GM04504 (cell line): ENCODE measurements at regions not wholly inside any gene's neighbourhood (a gene's known extent, or its start where the extent isn't known, plus 50 kb on each side); places are given as distances from the start of the nearest gene placed in this dataset.
"Not testable (repeated sequence)": the region's sequence is repeated elsewhere in the genome, so short reads cannot be mapped to it uniquely, and the experiment has no call there.

Experiments used
- DNase-seq: peaks from one replicate; pipeline ENCODE4 v3.0.0-alpha.2; 2012; ENCODE audit warnings: low read depth

GRCh38 chr6:9101920-9102319, 666.6 kb upstream of the SLC35B3 start:
- DNase-seq = no peak

- no peak for DNase-seq
Observed at GRCh38 chr6:9100869-9101580, 665.7 kb upstream of the SLC35B3 start.

- DNase-seq = no peak
Observed at GRCh38 chr6:9095729-9096128, 660.4 kb upstream of the SLC35B3 start.

GRCh38 chr6:9095137-9095536, 659.8 kb upstream of the SLC35B3 start:
- DNase-seq = no peak

GRCh38 chr6:9089724-9090123, 654.4 kb upstream of the SLC35B3 start:
- no peak for DNase-seq

GRCh38 chr6:9087470-9087869, 652.1 kb upstream of the SLC35B3 start:
- DNase-seq = no peak

GRCh38 chr6:9086331-9086730, 651.0 kb upstream of the SLC35B3 start:
- no peak for DNase-seq

GRCh38 chr6:9085709-9086070, 650.3 kb upstream of the SLC35B3 start:
- DNase-seq = no peak

GRCh38 chr6:9085054-9085708, 649.8 kb upstream of the SLC35B3 start:
- no peak for DNase-seq

GRCh38 chr6:9083108-9083507, 647.8 kb upstream of the SLC35B3 start:
- DNase-seq = no peak

- no peak for DNase-seq
Observed at GRCh38 chr6:9066726-9067125, 631.4 kb upstream of the SLC35B3 start.

- no peak for DNase-seq
Observed at GRCh38 chr6:9064156-9064555, 628.8 kb upstream of the SLC35B3 start.

GRCh38 chr6:9062596-9062995, 627.3 kb upstream of the SLC35B3 start:
- DNase-seq = no peak

- no peak for DNase-seq
Observed at GRCh38 chr6:9057937-9058336, 622.6 kb upstream of the SLC35B3 start.

- no peak for DNase-seq
Observed at GRCh38 chr6:9056556-9056955, 621.2 kb upstream of the SLC35B3 start.

- no peak for DNase-seq
Observed at GRCh38 chr6:9044426-9044825, 609.1 kb upstream of the SLC35B3 start.

- no peak for DNase-seq
Observed at GRCh38 chr6:9040718-9041117, 605.4 kb upstream of the SLC35B3 start.

- no peak for DNase-seq
Observed at GRCh38 chr6:9039258-9039657, 603.9 kb upstream of the SLC35B3 start.

- no peak for DNase-seq
Observed at GRCh38 chr6:9028086-9028485, 592.7 kb upstream of the SLC35B3 start.

- no peak for DNase-seq
Observed at GRCh38 chr6:9025796-9026394, 590.5 kb upstream of the SLC35B3 start.

- DNase-seq = no peak
Observed at GRCh38 chr6:9025228-9025627, 589.9 kb upstream of the SLC35B3 start.

GRCh38 chr6:9024246-9024645, 588.9 kb upstream of the SLC35B3 start:
- DNase-seq = not testable (repeated sequence)

GRCh38 chr6:9020001-9020400, 584.7 kb upstream of the SLC35B3 start:
- no peak for DNase-seq

- no peak for DNase-seq
Observed at GRCh38 chr6:9009931-9010330, 574.6 kb upstream of the SLC35B3 start.
